WTC11 (cell line): ENCODE measurements at regions not wholly inside any gene's neighbourhood (a gene's known extent, or its start where the extent isn't known, plus 50 kb on each side); places are given as distances from the start of the nearest gene placed in this dataset.

Experiments used
- ATAC-seq: fragments of 200-7000 bp; cut with Tn5 transposase; 2 replicates; pipeline ENCODE4 v1.10.0; 2021; ENCODE audit warnings: mild to moderate bottlenecking, moderate library complexity
- CTCF ChIA-PET: fragments of 300-600 bp; sonication (Branson Sonifier 250); formaldehyde crosslinking; loops from one replicate; lab custom pipeline; 2021; ENCODE audit warnings: antibody characterized with exemption; lab: Charles Lee
- POLR2A ChIA-PET: fragments of 350-600 bp; sonication (Branson Sonifier 250); formaldehyde crosslinking; loops from one replicate; lab custom pipeline; 2021; ENCODE audit warnings: antibody characterized with exemption; lab: Charles Lee
- DNase-seq: peaks from one replicate; pipeline ENCODE4 v3.0.0; 2021; ENCODE audit warnings: low spot score
- H3K27ac Mint-ChIP-seq: 2 replicates; pipeline ENCODE4 v1.8.0; 2021; ENCODE audit warnings: mixed read lengths
- H3K27me3 Mint-ChIP-seq: 2 replicates; pipeline ENCODE4 v1.8.0; 2021; ENCODE audit warnings: low read depth, mild to moderate bottlenecking, moderate library complexity, mixed read lengths
- H3K36me3 Mint-ChIP-seq: 2 replicates; pipeline ENCODE4 v1.8.0; 2021; ENCODE audit warnings: mixed read lengths
- H3K4me1 Mint-ChIP-seq: 2 replicates; pipeline ENCODE4 v1.8.0; 2022; ENCODE audit warnings: mixed read lengths
- H3K4me3 Mint-ChIP-seq: 2 replicates; pipeline ENCODE4 v1.8.0; 2021; ENCODE audit warnings: mild to moderate bottlenecking, moderate library complexity, mixed read lengths
- H3K9me3 Mint-ChIP-seq: 2 replicates; pipeline ENCODE4 v1.8.0; 2021; ENCODE audit warnings: mixed read lengths
- ARID4B ChIP-seq: sonication (generic); formaldehyde crosslinking; IDR thresholded peaks from 2 replicates; pipeline ENCODE4 v1.8.0; 2023; ENCODE audit warnings: missing genetic modification reagents, mild to moderate bottlenecking, borderline replicate concordance
- CBFB ChIP-seq: sonication (generic); formaldehyde crosslinking; IDR thresholded peaks from 2 replicates; pipeline ENCODE4 v1.8.1; 2022; ENCODE audit warnings: mild to moderate bottlenecking, low read depth, missing genetic modification reagents
- EMX1 ChIP-seq: fragments of 250-450 bp; sonication (Bioruptor Pico); IDR thresholded peaks from 2 replicates; pipeline ENCODE4 v1.8.0; 2021; ENCODE audit warnings: mild to moderate bottlenecking
- FOXP1 ChIP-seq: sonication (generic); formaldehyde crosslinking; IDR thresholded peaks from 2 replicates; pipeline ENCODE4 v1.8.0; 2022; ENCODE audit warnings: missing genetic modification reagents, mild to moderate bottlenecking, moderate library complexity, borderline replicate concordance
- IRF2 ChIP-seq: sonication (generic); formaldehyde crosslinking; IDR thresholded peaks from 2 replicates; pipeline ENCODE4 v1.8.0; 2022; ENCODE audit warnings: low read depth, missing genetic modification reagents, borderline replicate concordance
- JAZF1 ChIP-seq: fragments of 250-450 bp; sonication (Bioruptor Pico); IDR thresholded peaks from 2 replicates; pipeline ENCODE4 v1.9.0; 2021; ENCODE audit warnings: moderate library complexity, mild to moderate bottlenecking, inconsistent platforms
- KAT7 ChIP-seq: sonication (generic); formaldehyde crosslinking; IDR thresholded peaks from 2 replicates; pipeline ENCODE4 v1.8.1; 2023; ENCODE audit warnings: missing genetic modification reagents, mild to moderate bottlenecking, borderline replicate concordance
- MXD4 ChIP-seq: fragments of 250-450 bp; sonication (Bioruptor Pico); IDR thresholded peaks from 2 replicates; pipeline ENCODE4 v1.8.0; 2021; ENCODE audit warnings: mild to moderate bottlenecking, moderate library complexity, borderline replicate concordance
- MYBL2 ChIP-seq: sonication (generic); formaldehyde crosslinking; IDR thresholded peaks from 2 replicates; pipeline ENCODE4 v1.8.1; 2023; ENCODE audit warnings: mild to moderate bottlenecking, moderate library complexity, missing genetic modification reagents
- NR2C2 ChIP-seq: sonication (generic); formaldehyde crosslinking; IDR thresholded peaks from 2 replicates; pipeline ENCODE4 v1.8.0; 2022; ENCODE audit warnings: mild to moderate bottlenecking, missing genetic modification reagents
- RELA ChIP-seq: sonication (generic); formaldehyde crosslinking; IDR thresholded peaks from 2 replicates; pipeline ENCODE4 v1.8.1; 2022; ENCODE audit warnings: missing genetic modification reagents, mild to moderate bottlenecking, borderline replicate concordance
- SMAD3 ChIP-seq: sonication (generic); formaldehyde crosslinking; IDR thresholded peaks from 2 replicates; pipeline ENCODE4 v1.8.0; 2022; ENCODE audit warnings: missing genetic modification reagents, mild to moderate bottlenecking, borderline replicate concordance
- SOX15 ChIP-seq: fragments of 250-450 bp; sonication (Bioruptor Pico); IDR thresholded peaks from 2 replicates; pipeline ENCODE4 v1.9.0; 2021; ENCODE audit warnings: mild to moderate bottlenecking
- TCF7 ChIP-seq: sonication (generic); formaldehyde crosslinking; IDR thresholded peaks from 2 replicates; pipeline ENCODE4 v1.8.0; 2022; ENCODE audit warnings: mild to moderate bottlenecking, low read depth, missing genetic modification reagents, moderate library complexity
- ZNF138 ChIP-seq: sonication (generic); formaldehyde crosslinking; conservative IDR thresholded peaks from 2 replicates; pipeline ENCODE4 v1.8.1; 2022; ENCODE audit warnings: mild to moderate bottlenecking, moderate library complexity, missing genetic modification reagents
- ZNF281 ChIP-seq: sonication (generic); formaldehyde crosslinking; IDR thresholded peaks from 2 replicates; pipeline ENCODE4 v1.8.0; 2023; ENCODE audit warnings: mild to moderate bottlenecking, missing genetic modification reagents
- ZNF425 ChIP-seq: fragments of 250-450 bp; sonication (Bioruptor Pico); conservative IDR thresholded peaks from 2 replicates; pipeline ENCODE4 v1.9.0; 2021; ENCODE audit warnings: mild to moderate bottlenecking
- ZNF671 ChIP-seq: fragments of 250-450 bp; sonication (Bioruptor Pico); IDR thresholded peaks from 2 replicates; pipeline ENCODE4 v1.8.0; 2021; ENCODE audit warnings: mild to moderate bottlenecking
- ZSCAN18 ChIP-seq: fragments of 250-450 bp; sonication (Bioruptor Pico); IDR thresholded peaks from 2 replicates; pipeline ENCODE4 v2.1.2; 2022; ENCODE audit warnings: mild to moderate bottlenecking, moderate library complexity

- no peak for TF ChIP-seq ZSCAN18 (CRISPR knock-in tag)
- no peak for TF ChIP-seq FOXP1
- no peak for TF ChIP-seq MXD4 (CRISPR knock-in tag)
- TF ChIP-seq ZNF671 (CRISPR knock-in tag), result no peak
- no peak for TF ChIP-seq SOX15 (CRISPR knock-in tag)
- TF ChIP-seq KAT7, result no peak
- TF ChIP-seq, all 79 proteins: peak for 0
These were observed 131.1 kb upstream of the CNTLN start (continued) for GRCh38 chr9:17003576-17004240.

- Mint-ChIP-seq H3K27ac (no peak overlapping the region), H3K36me3 (peaks cover 21% of the 10 kb centered on the region), H3K9me3 (peaks cover 42% of the 10 kb centered on the region), H3K4me3 (no peak overlapping the region), H3K4me1 (no peaks in the 10 kb centered on the region; the same call in 1 of the 2 replicates), H3K27me3 (no peaks in the 10 kb centered on the region)
- DNase-seq (no peak), ATAC-seq (no peak)
- POLR2A ChIA-PET, result no interaction called here
- TF ChIP-seq ZNF425 (CRISPR knock-in tag) (no peak), ARID4B (CRISPR knock-in tag) (no peak), CBFB (CRISPR knock-in tag) (no peak), IRF2 (CRISPR knock-in tag) (no peak), SMAD3 (CRISPR knock-in tag) (no peak), SOX15 (CRISPR knock-in tag) (no peak), NR2C2 (CRISPR knock-in tag) (no peak), MYBL2 (CRISPR knock-in tag) (no peak), EMX1 (CRISPR knock-in tag) (no peak), RELA (CRISPR knock-in tag) (no peak), FOXP1 (no peak), TCF7 (no peak), ZSCAN18 (CRISPR knock-in tag) (no peak), JAZF1 (CRISPR knock-in tag) (no peak), ZNF281 (CRISPR knock-in tag) (no peak), ZNF138 (no peak)
- CTCF ChIA-PET, result no interaction called here
These were observed 126.5 kb upstream of the BNC2 start for GRCh38 chr9:16996901-16997491.
